ENCODE measurements at regions not wholly inside any gene's neighbourhood (a gene's known extent, or its start where the extent isn't known, plus 50 kb on each side); places are given as distances from the start of the nearest gene placed in this dataset.

DNA sequence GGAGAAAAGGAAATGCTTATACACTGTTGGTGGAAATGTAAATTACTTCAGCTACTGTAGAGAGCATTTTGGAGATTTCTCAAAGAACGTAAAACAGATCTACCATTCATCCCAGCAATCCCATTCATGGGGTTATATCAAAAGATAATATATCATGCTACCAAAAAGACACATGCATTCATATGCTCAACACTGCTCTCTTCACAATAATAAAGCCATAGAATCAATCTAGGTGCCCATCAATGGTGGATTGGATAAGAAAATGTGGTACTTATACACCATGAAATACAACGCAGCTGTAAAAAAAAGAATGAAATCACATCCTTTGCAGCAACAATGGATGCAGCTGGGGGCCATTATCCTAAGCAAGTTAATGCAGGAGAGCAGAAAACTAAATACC is 1487.7 kb upstream of the SEL1L start:
- intact Hi-C loops (cut with DNase I, micrococcal nuclease): no loop called here
- Histone ChIP-seq H3K36me3 (ENCODE audit: low read depth) (no peaks in the 10 kb centered on the region), H3K4me1 (ENCODE audit: low read depth) (no peaks in the 10 kb centered on the region), H3K9me3 (peaks cover 6% of the 10 kb centered on the region), H3K4me3 (no peak overlapping the region)
- TF ChIP-seq, protein P1, sequence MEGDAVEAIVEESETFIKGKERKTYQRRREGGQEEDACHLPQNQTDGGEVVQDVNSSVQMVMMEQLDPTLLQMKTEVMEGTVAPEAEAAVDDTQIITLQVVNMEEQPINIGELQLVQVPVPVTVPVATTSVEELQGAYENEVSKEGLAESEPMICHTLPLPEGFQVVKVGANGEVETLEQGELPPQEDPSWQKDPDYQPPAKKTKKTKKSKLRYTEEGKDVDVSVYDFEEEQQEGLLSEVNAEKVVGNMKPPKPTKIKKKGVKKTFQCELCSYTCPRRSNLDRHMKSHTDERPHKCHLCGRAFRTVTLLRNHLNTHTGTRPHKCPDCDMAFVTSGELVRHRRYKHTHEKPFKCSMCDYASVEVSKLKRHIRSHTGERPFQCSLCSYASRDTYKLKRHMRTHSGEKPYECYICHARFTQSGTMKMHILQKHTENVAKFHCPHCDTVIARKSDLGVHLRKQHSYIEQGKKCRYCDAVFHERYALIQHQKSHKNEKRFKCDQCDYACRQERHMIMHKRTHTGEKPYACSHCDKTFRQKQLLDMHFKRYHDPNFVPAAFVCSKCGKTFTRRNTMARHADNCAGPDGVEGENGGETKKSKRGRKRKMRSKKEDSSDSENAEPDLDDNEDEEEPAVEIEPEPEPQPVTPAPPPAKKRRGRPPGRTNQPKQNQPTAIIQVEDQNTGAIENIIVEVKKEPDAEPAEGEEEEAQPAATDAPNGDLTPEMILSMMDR (IDR thresholded peaks at IDR 0.05): no peak
- DNase-seq: no peak
- ATAC-seq: no peak

DNA sequence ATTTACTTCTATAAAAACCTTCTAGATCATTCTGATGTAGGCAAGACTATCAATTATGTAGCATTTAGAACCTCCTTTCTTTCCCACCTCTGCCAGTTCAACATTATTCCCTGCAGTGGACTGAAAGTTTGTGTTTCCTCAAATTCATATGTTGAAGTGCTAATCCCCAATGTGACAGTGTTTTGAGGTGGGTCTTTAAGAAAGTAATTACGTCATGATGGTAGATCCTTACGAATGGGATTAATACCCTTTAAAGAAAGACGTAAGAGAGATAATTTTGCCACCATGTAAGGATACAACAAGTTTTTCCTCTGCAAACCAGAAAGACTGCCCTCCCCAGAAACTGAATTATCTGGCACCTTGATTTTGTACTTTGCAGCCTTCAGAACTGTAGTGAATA is 1489.7 kb upstream of the SEL1L start:
- intact Hi-C loops (cut with DNase I, micrococcal nuclease): no loop called here
- peaks cover 6% of the 10 kb centered on the region for H3K9me3 ChIP-seq
- no peak overlapping the region for H3K4me3 ChIP-seq
- H3K36me3 ChIP-seq (ENCODE audit: low read depth): no peaks in the 10 kb centered on the region
- H3K4me1 ChIP-seq (ENCODE audit: low read depth): no peaks in the 10 kb centered on the region
- TF ChIP-seq, protein P1 (IDR thresholded peaks at IDR 0.05): no peak
- DNase-seq (no peak), ATAC-seq (no peak)

DNA sequence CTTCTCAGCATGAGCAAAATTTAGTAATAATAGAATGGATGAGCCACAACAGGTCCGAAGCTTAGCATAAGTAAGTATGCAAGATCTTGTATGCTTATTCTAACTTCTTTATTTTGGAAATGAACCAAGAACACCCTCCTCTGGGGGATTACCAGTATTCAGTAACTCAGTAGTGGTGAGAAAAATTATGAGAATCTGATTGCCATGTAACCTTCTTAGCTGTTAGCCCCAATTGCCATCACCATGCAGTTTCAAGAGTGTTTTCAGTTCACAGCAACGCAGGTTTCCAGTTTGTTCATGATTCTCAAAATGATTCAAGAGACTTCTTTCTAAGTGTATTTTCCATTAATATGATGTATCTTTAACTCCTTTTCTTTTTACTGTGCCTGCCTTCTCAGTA is 1507.6 kb upstream of the SEL1L start:
- H3K4me3 ChIP-seq: no peak overlapping the region
- ATAC-seq (no peak), DNase-seq (no peak)
- intact Hi-C loops (cut with DNase I, micrococcal nuclease): no loop called here
- no peaks in the 10 kb centered on the region for H3K4me1 ChIP-seq (ENCODE audit: low read depth)
- TF ChIP-seq, protein P1 (IDR thresholded peaks at IDR 0.05): no peak
- H3K9me3 ChIP-seq: no peaks in the 10 kb centered on the region
- no peaks in the 10 kb centered on the region for H3K36me3 ChIP-seq (ENCODE audit: low read depth)

DNA sequence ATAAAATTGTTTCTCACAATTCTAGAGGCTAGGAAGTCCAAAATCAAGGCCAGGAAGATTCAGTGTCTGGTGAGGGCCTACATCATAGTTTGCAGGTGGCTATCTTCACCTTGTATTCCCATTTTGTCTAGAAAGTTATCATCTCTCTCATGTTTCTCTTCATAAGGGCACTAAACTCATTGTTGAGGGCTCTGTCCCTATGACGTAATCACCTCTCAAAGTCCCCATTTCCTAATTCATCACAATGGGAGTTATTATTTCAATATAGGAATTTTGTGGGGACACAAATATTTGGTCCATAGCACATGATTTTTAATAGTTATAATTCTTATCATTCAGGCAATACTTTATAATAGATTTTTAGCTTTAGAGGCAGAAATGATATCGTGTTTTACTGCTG is 1509.2 kb upstream of the SEL1L start:
- H3K4me1 ChIP-seq (ENCODE audit: low read depth): no peaks in the 10 kb centered on the region
- intact Hi-C loops (cut with DNase I, micrococcal nuclease): no loop called here
- no peaks in the 10 kb centered on the region for H3K36me3 ChIP-seq (ENCODE audit: low read depth)
- ATAC-seq (no peak), DNase-seq (no peak)
- TF ChIP-seq, protein P1 (IDR thresholded peaks at IDR 0.05): no peak
- H3K9me3 ChIP-seq: no peaks in the 10 kb centered on the region
- H3K4me3 ChIP-seq: no peak overlapping the region

DNA sequence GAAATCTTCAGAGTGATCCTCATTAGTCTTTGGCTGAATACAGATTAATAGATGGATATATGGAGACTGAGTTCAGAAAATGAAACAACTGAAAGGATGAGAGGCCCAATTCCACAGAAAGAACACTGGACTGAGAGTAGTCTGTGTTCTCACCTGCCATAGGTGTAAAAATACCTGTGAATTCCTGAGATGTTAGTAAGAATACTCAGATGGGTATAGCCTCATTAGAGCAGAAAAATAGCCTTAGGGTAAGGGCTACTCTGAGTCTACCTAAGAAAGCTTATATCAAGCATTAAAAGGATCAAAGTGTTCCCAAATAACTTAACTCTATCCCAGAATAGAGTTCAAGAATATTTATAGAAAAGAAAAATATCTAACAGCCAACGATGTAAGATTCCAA is 1510.3 kb upstream of the SEL1L start:
- no peaks in the 10 kb centered on the region for H3K9me3 ChIP-seq
- DNase-seq (no peak), ATAC-seq (no peak)
- no peaks in the 10 kb centered on the region for H3K36me3 ChIP-seq (ENCODE audit: low read depth)
- no peak overlapping the region for H3K4me3 ChIP-seq
- intact Hi-C loops (cut with DNase I, micrococcal nuclease): no loop called here
- no peaks in the 10 kb centered on the region for H3K4me1 ChIP-seq (ENCODE audit: low read depth)
- TF ChIP-seq, protein P1 (IDR thresholded peaks at IDR 0.05): no peak

Data from mucosa of descending colon (tissue), 3 donors.